ENCODE measurements at regions not wholly inside any gene's neighbourhood (a gene's known extent, or its start where the extent isn't known, plus 50 kb on each side); places are given as distances from the start of the nearest gene placed in this dataset.

GRCh38 chr12:25424211-25424731 lies 128.8 kb downstream of the LMNTD1 start:
- H3K4me3 ChIP-seq (ENCODE audit: low read depth, low read length): no peak overlapping the region
- DNase-seq (ENCODE audit: low read depth): no peak
- no peak for TF ChIP-seq MAX (IDR thresholded peaks at IDR 0.05; ENCODE audit: low read depth, low read length)

GRCh38 chr12:25423355-25424050 lies 129.6 kb downstream of the LMNTD1 start:
- TF ChIP-seq MYC (IDR thresholded peaks at IDR 0.05; ENCODE audit: low read depth, low read length) (no peak), CTCF (IDR thresholded peaks at IDR 0.05; ENCODE audit: low read depth, low read length) (no peak), POLR2A (IDR thresholded peaks at IDR 0.05; ENCODE audit: extremely low read depth, insufficient read length) (no peak), MAX (IDR thresholded peaks at IDR 0.05; ENCODE audit: low read depth, low read length) (no peak)
- DNase-seq (ENCODE audit: low read depth): no peak
- no peak overlapping the region for H3K4me3 ChIP-seq (ENCODE audit: low read depth, low read length)

- no peak overlapping the region for H3K4me3 ChIP-seq (ENCODE audit: low read depth, low read length)
- TF ChIP-seq MAX (IDR thresholded peaks at IDR 0.05; ENCODE audit: low read depth, low read length) (no peak), POLR2A (IDR thresholded peaks at IDR 0.05; ENCODE audit: extremely low read depth, insufficient read length) (no peak), CTCF (IDR thresholded peaks at IDR 0.05; ENCODE audit: low read depth, low read length) (no peak), MYC (IDR thresholded peaks at IDR 0.05; ENCODE audit: low read depth, low read length) (no peak)
- no peak for DNase-seq (ENCODE audit: low read depth)
Observed at GRCh38 chr12:25422241-25422640, 130.8 kb downstream of the LMNTD1 start.

GRCh38 chr12:25421651-25422167 lies 131.4 kb downstream of the LMNTD1 start:
- TF ChIP-seq MYC (IDR thresholded peaks at IDR 0.05; ENCODE audit: low read depth, low read length) (no peak), CTCF (IDR thresholded peaks at IDR 0.05; ENCODE audit: low read depth, low read length) (no peak), MAX (IDR thresholded peaks at IDR 0.05; ENCODE audit: low read depth, low read length) (no peak), POLR2A (IDR thresholded peaks at IDR 0.05; ENCODE audit: extremely low read depth, insufficient read length) (no peak)
- no peak for DNase-seq (ENCODE audit: low read depth)
- H3K4me3 ChIP-seq (ENCODE audit: low read depth, low read length): no peak overlapping the region

GRCh38 chr12:25420116-25420515 lies 133.0 kb downstream of the LMNTD1 start:
- no peak overlapping the region for H3K4me3 ChIP-seq (ENCODE audit: low read depth, low read length)
- TF ChIP-seq POLR2A (IDR thresholded peaks at IDR 0.05; ENCODE audit: extremely low read depth, insufficient read length) (no peak), MAX (IDR thresholded peaks at IDR 0.05; ENCODE audit: low read depth, low read length) (no peak), CTCF (IDR thresholded peaks at IDR 0.05; ENCODE audit: low read depth, low read length) (no peak), MYC (IDR thresholded peaks at IDR 0.05; ENCODE audit: low read depth, low read length) (no peak)
- DNase-seq (ENCODE audit: low read depth): no peak

- no peak for TF ChIP-seq MAX (IDR thresholded peaks at IDR 0.05; ENCODE audit: low read depth, low read length)
- no peak overlapping the region for H3K4me3 ChIP-seq (ENCODE audit: low read depth, low read length)
- DNase-seq (ENCODE audit: low read depth): no peak
Observed at GRCh38 chr12:25419595-25419994, 133.5 kb downstream of the LMNTD1 start.
